ENCODE measurements at regions not wholly inside any gene's neighbourhood (a gene's known extent, or its start where the extent isn't known, plus 50 kb on each side); places are given as distances from the start of the nearest gene placed in this dataset.

- intact Hi-C loops (cut with DNase I): no loop called here
- Histone ChIP-seq H3K27me3 (ENCODE audit: control insufficient read depth, insufficient read depth, low read length) (no peaks in the 10 kb centered on the region), H3K27ac (ENCODE audit: low read depth in 2 of 2, low read length in 2 of 2) (no peak overlapping the region), H3K36me3 (ENCODE audit: control insufficient read depth in 2 of 3, insufficient read depth in 3 of 3, low read length in 3 of 3) (no peaks in the 10 kb centered on the region), H3K4me1 (ENCODE audit: control insufficient read depth in 2 of 3, insufficient read depth in 2 of 3, low read depth in 1 of 3, low read length in 3 of 3) (no peaks in the 10 kb centered on the region), H3K4me3 (ENCODE audit: low read length in 3 of 3) (no peak overlapping the region), H3K9me3 (ENCODE audit: control insufficient read depth in 2 of 3, insufficient read depth in 1 of 3, low read length in 3 of 3) (no peaks in the 10 kb centered on the region), H3K9ac (ENCODE audit: low read length in 3 of 3) (no peak overlapping the region)
- TF ChIP-seq CTCF (IDR thresholded peaks at IDR 0.05; ENCODE audit: borderline replicate concordance, extremely low read depth, insufficient read depth): no peak
- no peak for DNase-seq
- FAIRE-seq: no peak
These were observed 892.6 kb downstream of the TUSC7 start for GRCh38 chr3:117602058-117602644.

GRCh38 chr3:117603097-117603496 lies 893.5 kb downstream of the TUSC7 start:
- no peak overlapping the region for H3K9ac ChIP-seq (ENCODE audit: low read length in 3 of 3)
- no peaks in the 10 kb centered on the region for H3K27me3 ChIP-seq (ENCODE audit: control insufficient read depth, insufficient read depth, low read length)
- intact Hi-C loops (cut with DNase I): no loop called here
- no peaks in the 10 kb centered on the region for H3K4me1 ChIP-seq (ENCODE audit: control insufficient read depth in 2 of 3, insufficient read depth in 2 of 3, low read depth in 1 of 3, low read length in 3 of 3)
- DNase-seq (no peak), FAIRE-seq (no peak)
- no peak overlapping the region for H3K27ac ChIP-seq (ENCODE audit: low read depth in 2 of 2, low read length in 2 of 2)
- no peak for TF ChIP-seq CTCF (IDR thresholded peaks at IDR 0.05; ENCODE audit: borderline replicate concordance, extremely low read depth, insufficient read depth)
- H3K36me3 ChIP-seq (ENCODE audit: control insufficient read depth in 2 of 3, insufficient read depth in 3 of 3, low read length in 3 of 3): no peaks in the 10 kb centered on the region
- no peaks in the 10 kb centered on the region for H3K9me3 ChIP-seq (ENCODE audit: control insufficient read depth in 2 of 3, insufficient read depth in 1 of 3, low read length in 3 of 3)
- H3K4me3 ChIP-seq (ENCODE audit: low read length in 3 of 3): no peak overlapping the region

- Histone ChIP-seq H3K36me3 (ENCODE audit: control insufficient read depth in 2 of 3, insufficient read depth in 3 of 3, low read length in 3 of 3) (no peaks in the 10 kb centered on the region), H3K27ac (ENCODE audit: low read depth in 2 of 2, low read length in 2 of 2) (no peak overlapping the region), H3K4me1 (ENCODE audit: control insufficient read depth in 2 of 3, insufficient read depth in 2 of 3, low read depth in 1 of 3, low read length in 3 of 3) (no peaks in the 10 kb centered on the region), H3K27me3 (ENCODE audit: control insufficient read depth, insufficient read depth, low read length) (no peaks in the 10 kb centered on the region), H3K9me3 (ENCODE audit: control insufficient read depth in 2 of 3, insufficient read depth in 1 of 3, low read length in 3 of 3) (no peaks in the 10 kb centered on the region), H3K4me3 (ENCODE audit: low read length in 3 of 3) (no peak overlapping the region), H3K9ac (ENCODE audit: low read length in 3 of 3) (no peak overlapping the region)
- DNase-seq (peak in 2 of 5 donors; percentile 52 to 55), FAIRE-seq (no peak)
- intact Hi-C loops (cut with DNase I): no loop called here
- TF ChIP-seq CTCF (IDR thresholded peaks at IDR 0.05; ENCODE audit: borderline replicate concordance, extremely low read depth, insufficient read depth): no peak
These were observed 897.3 kb downstream of the TUSC7 start for GRCh38 chr3:117606866-117607265.

GRCh38 chr3:117609330-117609729 lies 899.8 kb downstream of the TUSC7 start:
- no peaks in the 10 kb centered on the region for H3K9me3 ChIP-seq (ENCODE audit: control insufficient read depth in 2 of 3, insufficient read depth in 1 of 3, low read length in 3 of 3)
- intact Hi-C loops (cut with DNase I): no loop called here
- FAIRE-seq: no peak

More at GRCh38 chr3:117609330-117609729, 899.8 kb downstream of the TUSC7 start:
- no peaks in the 10 kb centered on the region for H3K4me1 ChIP-seq (ENCODE audit: control insufficient read depth in 2 of 3, insufficient read depth in 2 of 3, low read depth in 1 of 3, low read length in 3 of 3)
- no peak for DNase-seq
- H3K36me3 ChIP-seq (ENCODE audit: control insufficient read depth in 2 of 3, insufficient read depth in 3 of 3, low read length in 3 of 3): no peaks in the 10 kb centered on the region
- no peak overlapping the region for H3K4me3 ChIP-seq (ENCODE audit: low read length in 3 of 3)
- no peak overlapping the region for H3K27ac ChIP-seq (ENCODE audit: low read depth in 2 of 2, low read length in 2 of 2)
- no peak for TF ChIP-seq CTCF (IDR thresholded peaks at IDR 0.05; ENCODE audit: borderline replicate concordance, extremely low read depth, insufficient read depth)
- H3K9ac ChIP-seq (ENCODE audit: low read length in 3 of 3): no peak overlapping the region
- no peaks in the 10 kb centered on the region for H3K27me3 ChIP-seq (ENCODE audit: control insufficient read depth, insufficient read depth, low read length)

Measured in kidney (tissue), 13 donors.